ENCODE measurements at regions not wholly inside any gene's neighbourhood (a gene's known extent, or its start where the extent isn't known, plus 50 kb on each side); places are given as distances from the start of the nearest gene placed in this dataset.

- TF ChIP-seq CTCF (conservative IDR thresholded peaks at IDR 0.05; ENCODE audit: low read depth, low read length), result no peak
- no peak for TF ChIP-seq POLR2A (IDR thresholded peaks at IDR 0.05; ENCODE audit: low read depth, low read length)
Observed at GRCh38 chr2:207372483-207372882, 157.3 kb upstream of the CREB1 start.

Measured in IMR-90 (cell line).